ENCODE measurements at regions not wholly inside any gene's neighbourhood (a gene's known extent, or its start where the extent isn't known, plus 50 kb on each side); places are given as distances from the start of the nearest gene placed in this dataset.
"Not testable (repeated sequence)": the region's sequence is repeated elsewhere in the genome, so short reads cannot be mapped to it uniquely, and the experiment has no call there.

GRCh38 chr4:56134834-56135233 is 186.1 kb downstream of the CEP135 start:
- not testable (repeated sequence) for DNase-seq

DNA sequence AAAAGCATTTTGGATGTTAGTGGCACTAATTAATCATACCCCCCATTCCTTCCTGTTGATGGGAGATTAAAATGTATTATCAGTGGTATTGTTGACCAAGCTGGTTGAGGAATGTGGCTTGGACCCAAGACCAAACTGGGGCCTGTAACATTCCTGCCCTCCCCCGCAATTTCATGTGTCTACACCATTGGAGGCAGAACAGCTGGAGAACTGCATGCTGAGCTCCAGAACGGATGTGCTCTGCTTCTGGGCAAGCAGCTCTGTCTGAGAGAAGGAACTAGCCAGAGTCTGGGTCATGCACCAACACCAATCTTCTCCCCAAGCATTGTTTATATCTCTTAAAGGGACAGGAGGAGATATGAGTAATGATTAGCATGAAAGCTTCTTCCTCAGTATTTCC is 185.5 kb downstream of the CEP135 start:
- DNase-seq = no peak

DNA sequence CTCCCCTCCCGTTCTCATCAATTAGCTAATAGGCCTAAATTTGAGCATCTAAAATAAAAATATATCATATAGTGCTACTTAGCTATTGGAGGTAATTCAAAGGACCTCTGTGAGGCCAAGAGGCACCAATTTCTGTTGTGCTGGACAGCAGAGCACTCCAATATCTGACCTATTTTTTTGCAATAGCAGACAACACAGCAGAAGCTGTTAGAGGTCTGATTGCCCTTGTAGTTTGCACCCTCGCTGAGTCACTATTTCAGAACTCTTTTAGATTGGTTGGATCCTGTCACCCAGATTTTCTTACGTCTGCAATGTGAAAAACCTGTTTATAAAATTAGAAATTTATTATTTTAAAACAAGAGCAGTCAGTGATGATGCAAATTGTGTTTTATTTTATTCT is 184.1 kb downstream of the CEP135 start:
- no peak for DNase-seq

DNA sequence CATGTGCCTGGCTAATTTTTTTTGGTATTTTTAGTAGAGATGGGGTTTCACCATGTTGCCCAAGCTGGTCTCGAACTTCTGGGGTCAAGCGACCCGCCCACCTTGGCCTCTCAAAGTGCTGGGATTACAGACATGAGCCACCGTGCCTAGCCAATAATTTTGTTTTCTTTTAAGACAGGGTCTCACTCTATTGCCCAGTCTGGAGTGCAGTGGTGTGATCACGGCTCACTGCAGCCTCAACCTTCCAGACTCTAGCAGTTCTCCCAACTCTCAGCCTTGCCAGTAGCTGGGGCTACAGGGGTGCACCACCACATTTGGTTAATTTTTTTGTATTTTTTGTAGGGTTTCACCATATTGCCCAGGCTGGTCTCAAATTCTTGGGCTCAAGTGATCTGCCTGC is 183.4 kb downstream of the CEP135 start:
- DNase-seq = not testable (repeated sequence)

DNA sequence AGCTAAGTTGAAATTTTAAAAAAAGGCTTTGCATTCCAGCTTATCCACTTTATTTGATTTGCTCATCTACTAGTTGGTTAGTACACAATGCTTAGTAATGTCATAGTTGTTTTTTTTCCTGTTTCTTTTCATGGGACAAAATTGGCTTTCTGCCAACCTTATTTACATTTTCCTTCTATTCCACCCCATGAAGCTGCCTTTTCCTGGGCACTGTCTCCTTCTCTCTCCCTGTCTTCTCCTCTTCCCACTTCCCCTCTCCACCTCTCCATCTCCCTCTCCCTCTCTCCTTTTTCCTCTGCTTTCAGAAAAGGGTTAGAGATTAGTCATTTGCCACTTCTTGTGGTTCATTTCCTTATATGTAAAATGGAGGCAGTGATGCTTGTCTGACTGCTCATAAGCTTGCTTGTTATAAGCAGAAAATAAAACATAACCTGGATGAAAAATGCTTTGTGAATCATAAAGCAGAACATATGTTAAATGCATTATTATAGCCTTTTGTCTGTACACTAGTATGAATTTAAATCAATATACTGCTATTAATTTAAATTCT is 181.9 kb downstream of the CEP135 start:
- no peak for DNase-seq

- no peak for DNase-seq
Measured at GRCh38 chr4:56129431-56129861, 180.7 kb downstream of the CEP135 start.

DNA sequence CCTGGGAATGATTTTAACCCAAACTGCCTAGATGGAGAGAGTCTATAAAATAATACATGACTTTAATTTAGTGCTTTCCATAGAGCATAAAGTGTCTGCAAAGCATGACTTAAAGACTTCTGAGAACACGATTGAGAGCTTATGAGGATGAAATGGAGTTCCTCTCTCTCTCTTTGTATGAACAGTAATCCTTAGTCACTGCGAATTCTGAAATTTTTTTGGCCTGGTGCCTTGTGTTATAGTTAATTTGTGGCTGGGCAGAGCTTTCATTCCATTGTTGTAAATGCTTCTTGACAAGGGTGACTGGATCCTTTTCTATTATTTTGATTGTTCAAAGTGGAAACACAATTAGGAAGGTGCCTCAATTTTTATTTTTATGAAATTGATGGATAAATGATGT is 179.5 kb downstream of the CEP135 start:
- DNase-seq = no peak

DNA sequence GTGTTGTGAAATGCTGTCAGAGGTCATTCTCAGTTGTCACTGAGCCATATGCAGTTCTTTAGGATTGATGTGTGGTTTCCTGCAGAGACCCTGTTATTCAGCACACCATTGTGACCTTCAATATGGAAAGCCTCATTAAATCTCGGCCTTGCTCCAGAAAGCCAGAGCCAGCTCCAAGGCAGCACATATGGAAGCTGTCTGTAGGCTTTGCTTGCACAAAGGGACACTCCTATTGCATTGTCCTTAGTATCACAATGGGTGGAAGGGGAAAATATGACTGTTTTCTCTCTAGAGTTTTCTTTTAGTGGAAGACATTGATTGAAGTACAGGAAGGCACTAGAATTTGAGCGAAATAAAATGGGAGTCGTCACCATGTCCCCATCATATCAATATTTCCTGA is 179.0 kb downstream of the CEP135 start:
- DNase-seq = no peak

GRCh38 chr4:56123547-56123946 is 174.8 kb downstream of the CEP135 start:
- DNase-seq = no peak

DNA sequence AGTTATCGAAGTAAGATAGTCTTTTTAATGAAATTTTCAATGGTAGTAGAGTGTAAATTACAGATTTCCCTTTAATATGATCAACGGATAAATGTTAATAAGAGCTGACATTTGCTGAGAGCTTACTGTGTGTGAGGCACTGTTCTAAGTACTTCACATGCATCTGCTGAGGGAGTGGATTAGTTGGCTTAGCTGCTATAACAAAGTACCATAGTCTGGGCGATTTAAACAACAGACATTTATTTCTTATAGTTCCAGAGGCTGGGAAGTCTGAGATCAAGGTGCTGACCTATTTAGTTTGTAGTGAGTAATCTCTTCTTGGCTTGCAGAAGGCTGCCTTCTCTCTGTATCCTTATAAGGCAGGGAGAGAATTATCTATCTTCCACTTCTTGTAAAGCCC is 174.3 kb downstream of the CEP135 start:
- no peak for DNase-seq

- DNase-seq = no peak
Measured at GRCh38 chr4:56118845-56119244, 170.1 kb downstream of the CEP135 start.

DNA sequence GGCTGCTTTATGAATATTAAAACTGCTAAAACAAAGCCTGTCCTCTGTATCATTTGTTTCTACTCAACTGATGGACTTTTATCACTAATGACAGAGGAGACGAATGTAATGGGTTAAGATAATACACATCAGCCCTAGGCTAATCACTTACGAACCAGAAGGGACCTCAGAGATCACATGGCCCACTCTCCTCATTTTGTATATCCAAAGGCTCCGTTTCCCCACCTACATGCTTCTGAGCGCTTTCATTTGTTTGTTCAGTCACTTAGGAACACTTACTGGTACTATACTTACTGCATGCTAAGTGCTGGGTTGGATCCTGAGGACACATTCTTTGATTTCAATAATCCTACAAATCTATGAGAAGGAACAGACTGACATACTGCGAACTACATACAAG is 169.3 kb downstream of the CEP135 start:
- no peak for DNase-seq

GRCh38 chr4:56115898-56116297 is 167.2 kb downstream of the CEP135 start:
- no peak for DNase-seq

GRCh38 chr4:56112377-56112776 is 163.6 kb downstream of the CEP135 start:
- no peak for DNase-seq

DNA sequence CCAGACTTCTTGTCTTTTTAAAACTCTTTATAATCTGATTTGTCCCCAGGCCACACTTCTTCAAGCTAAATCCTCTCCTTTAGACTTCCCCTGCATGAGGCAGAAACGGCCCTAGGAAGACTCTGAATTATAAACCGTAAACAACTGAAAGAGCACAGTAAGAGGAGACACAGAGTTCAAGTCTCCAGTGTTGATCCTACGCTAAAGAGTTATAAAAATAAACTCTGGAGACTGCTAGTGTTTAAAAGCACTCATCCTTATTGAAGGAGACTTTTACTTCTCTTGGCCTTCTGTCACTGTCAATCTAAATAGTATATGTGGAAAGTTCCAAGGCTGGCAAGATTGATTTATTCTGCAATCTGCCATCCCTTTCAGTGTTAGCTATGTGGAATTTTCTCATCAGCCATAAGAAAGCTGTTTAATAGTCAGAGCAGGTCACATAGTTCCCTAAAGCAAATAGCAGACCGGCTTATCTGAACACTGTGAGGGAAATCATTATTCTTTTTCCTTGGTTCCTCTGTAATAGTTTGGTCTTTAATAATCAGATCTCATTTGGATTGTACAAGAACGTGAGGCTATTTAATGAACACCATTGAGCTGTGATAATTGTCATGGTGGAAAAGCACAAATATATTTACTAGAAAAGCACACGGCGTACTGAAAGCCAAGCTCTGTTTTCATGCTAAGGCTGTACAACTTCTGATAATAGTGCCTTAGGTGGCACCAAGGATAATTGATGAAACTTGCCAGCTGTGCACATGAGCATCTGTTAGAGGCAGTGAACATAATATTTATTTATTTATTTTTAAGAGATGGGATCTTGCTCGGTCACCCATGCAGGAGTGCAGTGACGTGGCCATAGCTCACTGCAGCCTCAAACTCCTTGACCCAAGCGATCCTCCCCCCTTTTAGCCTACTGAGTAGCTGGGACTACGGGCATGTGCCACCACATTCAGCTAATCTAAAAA is 157.7 kb downstream of the CEP135 start:
- no peak for DNase-seq

GRCh38 chr4:56104188-56104587 is 155.4 kb downstream of the CEP135 start:
- DNase-seq = no peak

DNA sequence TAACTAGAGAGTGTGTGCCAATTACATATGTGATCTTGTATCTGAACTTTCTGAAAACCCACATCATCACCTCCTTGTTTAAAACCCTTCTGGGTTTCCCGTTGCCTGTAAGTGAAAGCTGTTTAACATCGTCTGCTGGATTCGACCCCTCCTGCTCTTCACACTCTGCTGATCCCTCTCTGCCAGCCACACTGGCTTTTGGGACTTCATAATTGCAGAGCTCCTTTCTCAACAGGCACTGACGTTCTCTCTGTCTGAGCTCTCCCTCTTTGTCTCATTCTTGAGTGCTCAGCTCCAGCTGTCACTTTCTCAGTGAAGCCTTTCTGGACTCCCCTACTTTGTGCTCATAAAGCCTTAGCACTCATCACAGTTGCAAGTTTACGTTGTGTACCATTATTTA is 153.9 kb downstream of the CEP135 start:
- no peak for DNase-seq

DNA sequence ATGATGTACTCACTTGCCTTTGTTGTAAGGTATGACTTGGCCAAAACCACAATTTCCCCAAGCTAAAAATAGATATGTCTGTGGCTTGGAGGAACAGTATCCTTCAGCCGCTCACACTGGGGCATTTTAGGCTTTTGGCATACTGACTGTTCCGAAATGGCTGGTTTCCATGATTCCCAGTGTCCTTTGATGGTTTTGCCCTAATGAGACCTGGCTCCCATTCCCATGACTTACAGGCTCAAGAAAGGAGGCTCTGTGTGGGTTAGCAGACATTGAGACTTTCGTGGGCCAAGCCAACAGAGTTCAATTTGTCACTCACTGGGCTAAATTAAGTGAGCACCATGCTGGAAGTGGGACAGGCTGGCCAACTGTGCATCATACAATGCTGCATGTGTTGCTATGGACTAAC is 150.6 kb downstream of the CEP135 start:
- no peak for DNase-seq

- DNase-seq = no peak
Measured at GRCh38 chr4:56093576-56093975, 144.8 kb downstream of the CEP135 start.

DNA sequence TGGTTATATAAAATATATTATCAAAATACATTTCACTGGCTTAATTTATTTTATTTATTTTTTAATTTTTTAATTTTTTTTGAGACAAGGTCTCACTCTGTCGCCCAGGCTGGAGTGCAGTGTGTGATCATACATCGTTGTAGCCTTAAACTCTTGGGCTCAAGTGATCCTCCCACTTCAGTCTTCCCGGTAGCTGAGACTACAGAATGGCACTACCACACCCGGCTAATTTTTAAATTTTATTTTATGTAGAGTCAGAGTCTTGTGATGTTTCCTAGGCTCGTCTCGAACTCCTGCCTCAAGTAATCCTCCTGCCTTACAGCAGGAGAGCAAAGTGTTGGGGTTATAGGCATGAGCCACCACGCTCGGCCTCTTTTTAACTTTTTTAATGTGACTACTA is 143.8 kb downstream of the CEP135 start:
- DNase-seq = no peak

- no peak for DNase-seq
Measured at GRCh38 chr4:56086561-56086960, 137.8 kb downstream of the CEP135 start.

DNA sequence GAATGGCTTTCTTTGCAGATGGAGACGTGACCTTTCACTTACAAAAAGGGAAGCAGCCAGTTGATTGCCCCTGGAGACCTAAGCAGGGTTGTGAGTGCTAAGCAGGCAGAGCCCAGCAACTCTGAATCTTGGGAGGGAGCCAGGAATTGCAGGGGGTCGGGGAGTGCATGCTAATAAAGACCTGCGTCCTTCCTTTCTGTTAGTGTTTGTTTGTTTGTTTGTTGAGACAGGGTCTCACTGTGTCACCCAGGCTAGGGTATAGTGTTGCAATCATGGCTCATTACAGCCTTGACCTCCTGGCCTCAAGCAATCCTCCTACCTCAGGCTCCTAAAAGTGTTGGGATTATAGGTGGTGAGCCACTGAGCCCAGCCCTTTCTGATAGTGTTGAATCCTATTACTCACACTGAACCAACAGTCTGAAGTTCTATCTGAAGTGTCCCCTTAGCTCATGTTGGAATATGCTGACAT is 137.4 kb downstream of the CEP135 start:
- DNase-seq = peak; percentile 39

DNA sequence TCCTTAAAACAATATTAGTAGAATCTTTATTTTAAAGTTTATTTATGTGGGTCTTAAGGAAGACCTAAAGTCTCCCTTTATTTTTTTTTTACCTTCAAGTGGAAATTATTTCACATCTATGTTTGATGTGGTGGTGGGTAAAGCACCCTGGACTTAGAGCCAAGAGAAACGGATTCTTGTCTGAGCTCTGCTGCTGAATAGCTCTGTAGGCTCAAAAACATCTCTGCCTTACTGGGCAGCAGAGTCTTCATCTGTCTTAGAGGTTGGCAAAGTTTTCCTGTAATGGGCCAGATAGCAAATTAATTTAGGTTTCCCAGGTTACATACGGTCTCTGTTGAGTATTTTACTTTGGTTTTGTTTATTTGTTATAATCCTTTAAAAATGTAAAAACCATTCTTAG is 136.5 kb downstream of the CEP135 start:
- DNase-seq = no peak

DNA sequence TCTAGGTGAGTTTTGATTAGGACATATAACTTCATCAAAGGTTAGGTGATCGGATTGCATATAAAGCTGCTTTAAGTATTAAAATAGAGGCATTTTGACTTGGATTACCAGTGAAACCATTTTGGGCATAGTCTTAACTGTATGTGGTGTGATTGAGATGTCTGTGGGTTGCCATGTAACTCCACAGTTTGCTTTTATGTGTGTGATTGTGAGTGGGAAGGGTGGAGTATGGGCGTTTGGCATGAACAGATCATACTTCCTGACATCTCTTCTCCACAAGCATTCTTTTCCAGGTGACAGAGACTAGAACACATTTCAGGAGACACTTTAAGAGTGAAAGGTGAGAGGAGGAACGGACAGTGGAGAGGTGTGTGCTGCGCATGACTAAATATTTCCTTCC is 136.1 kb downstream of the CEP135 start:
- no peak for DNase-seq
